Effector memory CD4-positive, alpha-beta T cell (primary cell): ENCODE measurements at regions not wholly inside any gene's neighbourhood (a gene's known extent, or its start where the extent isn't known, plus 50 kb on each side); places are given as distances from the start of the nearest gene placed in this dataset.
"Not testable (repeated sequence)": the region's sequence is repeated elsewhere in the genome, so short reads cannot be mapped to it uniquely, and the experiment has no call there.

Source experiments
- DNase-seq, 3 donors: peaks; one replicate each; pipeline ENCODE4 v3.0.0-alpha.2; 2020
- H3K27ac ChIP-seq: 2 replicates; pipeline ENCODE4 v1.7.0; 2013; ENCODE audit warnings: mild to moderate bottlenecking, low read length, moderate library complexity; ENCODE audit not compliant: insufficient read depth, poor library complexity, severe bottlenecking
- H3K27me3 ChIP-seq: replicated peaks from 2 replicates; pipeline ENCODE4 v1.7.0; 2013; ENCODE audit warnings: mild to moderate bottlenecking, low read length; ENCODE audit not compliant: insufficient read depth, control insufficient read depth, poor library complexity, severe bottlenecking
- H3K36me3 ChIP-seq: 2 replicates; pipeline ENCODE4 v1.7.0; 2013; ENCODE audit warnings: mild to moderate bottlenecking, low read length, moderate library complexity; ENCODE audit not compliant: control insufficient read depth, insufficient read depth
- H3K4me1 ChIP-seq: 2 replicates; pipeline ENCODE4 v1.7.0; 2013; ENCODE audit warnings: low read length, mild to moderate bottlenecking; ENCODE audit not compliant: control insufficient read depth, insufficient read depth, poor library complexity, severe bottlenecking
- H3K4me3 ChIP-seq: 2 replicates; pipeline ENCODE4 v1.7.0; 2013; ENCODE audit warnings: low read length, low read depth, mild to moderate bottlenecking; ENCODE audit not compliant: insufficient read depth, poor library complexity, severe bottlenecking
- H3K9me3 ChIP-seq: 2 replicates; pipeline ENCODE4 v1.7.0; 2013; ENCODE audit warnings: mild to moderate bottlenecking, low read length, moderate library complexity; ENCODE audit not compliant: control insufficient read depth

- Histone ChIP-seq H3K4me3 (no peak overlapping the region), H3K27ac (peak overlapping the region; percentile 81), H3K36me3 (no peaks in the 10 kb centered on the region), H3K27me3 (no peaks in the 10 kb centered on the region), H3K4me1 (peaks cover 20% of the 10 kb centered on the region), H3K9me3 (no peaks in the 10 kb centered on the region)
- peak; percentile 25 to 47 (median 35) for DNase-seq
These were observed 126.9 kb upstream of the ERRFI1 start for GRCh38 chr1:8152731-8153702.

- Histone ChIP-seq H3K27me3 (no peaks in the 10 kb centered on the region), H3K4me1 (peaks cover 20% of the 10 kb centered on the region), H3K4me3 (no peak overlapping the region), H3K27ac (no peak overlapping the region), H3K9me3 (no peaks in the 10 kb centered on the region), H3K36me3 (no peaks in the 10 kb centered on the region)
- DNase-seq, result no peak
These were observed 125.5 kb upstream of the ERRFI1 start for GRCh38 chr1:8151647-8152046.

GRCh38 chr1:8149756-8150155 is 123.6 kb upstream of the ERRFI1 start:
- H3K36me3 ChIP-seq, H3K4me3 ChIP-seq, H3K27ac ChIP-seq, H3K9me3 ChIP-seq, H3K27me3 ChIP-seq: not testable (repeated sequence)
- peaks cover 27% of the 10 kb centered on the region for H3K4me1 ChIP-seq
- peak in 1 of 3 donors; percentile 29 for DNase-seq

- no peak for DNase-seq
- H3K27me3 ChIP-seq, result no peaks in the 10 kb centered on the region
- H3K9me3 ChIP-seq, result no peaks in the 10 kb centered on the region
- no peaks in the 10 kb centered on the region for H3K36me3 ChIP-seq
- no peak overlapping the region for H3K4me3 ChIP-seq
- no peak overlapping the region for H3K27ac ChIP-seq
- peaks cover 17% of the 10 kb centered on the region for H3K4me1 ChIP-seq
These were observed 121.8 kb upstream of the ERRFI1 start for GRCh38 chr1:8147956-8148355.

- Histone ChIP-seq H3K9me3 (no peaks in the 10 kb centered on the region), H3K4me3 (no peak overlapping the region), H3K27me3 (no peaks in the 10 kb centered on the region), H3K36me3 (no peaks in the 10 kb centered on the region), H3K27ac (no peak overlapping the region), H3K4me1 (peaks cover 8% of the 10 kb centered on the region)
- no peak for DNase-seq
These were observed 120.2 kb upstream of the ERRFI1 start for GRCh38 chr1:8146257-8146855.

- no peaks in the 10 kb centered on the region for H3K27me3 ChIP-seq
- H3K9me3 ChIP-seq, result no peaks in the 10 kb centered on the region
- H3K4me1 ChIP-seq, result peaks cover 8% of the 10 kb centered on the region
- no peak overlapping the region for H3K27ac ChIP-seq
- no peak for DNase-seq
- no peaks in the 10 kb centered on the region for H3K36me3 ChIP-seq
- no peak overlapping the region for H3K4me3 ChIP-seq
These were observed 119.6 kb upstream of the ERRFI1 start for GRCh38 chr1:8145545-8146202.

- H3K4me1 ChIP-seq, result peaks cover 8% of the 10 kb centered on the region
- no peaks in the 10 kb centered on the region for H3K36me3 ChIP-seq
- no peak overlapping the region for H3K27ac ChIP-seq
- H3K4me3 ChIP-seq, result no peak overlapping the region
- DNase-seq, result no peak
- H3K27me3 ChIP-seq, result no peaks in the 10 kb centered on the region
- H3K9me3 ChIP-seq, result no peaks in the 10 kb centered on the region
These were observed 118.2 kb upstream of the ERRFI1 start for GRCh38 chr1:8144323-8144722.

- no peaks in the 10 kb centered on the region for H3K9me3 ChIP-seq
- H3K27ac ChIP-seq, result no peak overlapping the region
- DNase-seq, result no peak
- peaks cover 8% of the 10 kb centered on the region for H3K4me1 ChIP-seq
- H3K36me3 ChIP-seq, result no peaks in the 10 kb centered on the region
- H3K27me3 ChIP-seq, result no peaks in the 10 kb centered on the region
- no peak overlapping the region for H3K4me3 ChIP-seq
These were observed 117.0 kb upstream of the ERRFI1 start for GRCh38 chr1:8142955-8143629.

- Histone ChIP-seq H3K27me3 (no peaks in the 10 kb centered on the region), H3K4me3 (no peak overlapping the region), H3K27ac (no peak overlapping the region)
These were observed 113.8 kb upstream of the ERRFI1 start for GRCh38 chr1:8139941-8140340.

More at GRCh38 chr1:8139941-8140340, 113.8 kb upstream of the ERRFI1 start:
- no peak for DNase-seq
- Histone ChIP-seq H3K9me3 (no peaks in the 10 kb centered on the region), H3K36me3 (no peaks in the 10 kb centered on the region), H3K4me1 (no peaks in the 10 kb centered on the region)
